Upper lobe of right lung (tissue), 1 donor: ENCODE measurements at regions not wholly inside any gene's neighbourhood (a gene's known extent, or its start where the extent isn't known, plus 50 kb on each side); places are given as distances from the start of the nearest gene placed in this dataset.

ENCODE experiments used
- ATAC-seq: fragments of 200-7000 bp; cut with Tn5 transposase; one replicate; pipeline ENCODE4 v1.9.1; 2020; ENCODE audit warnings: mild to moderate bottlenecking, moderate library complexity
- DNase-seq: peaks from one replicate; pipeline ENCODE4 v3.0.0-alpha.2; 2020
- H3K27ac ChIP-seq: fragments of 200-600 bp; one replicate; pipeline ENCODE4 v1.8.0; 2022
- H3K27me3 ChIP-seq: fragments of 200-600 bp; one replicate; pipeline ENCODE4 v1.8.0; 2022; ENCODE audit warnings: mild to moderate bottlenecking
- H3K36me3 ChIP-seq: fragments of 200-600 bp; one replicate; pipeline ENCODE4 v1.8.0; 2022
- H3K4me1 ChIP-seq: fragments of 200-600 bp; one replicate; pipeline ENCODE4 v1.8.0; 2022
- H3K4me3 ChIP-seq: fragments of 200-600 bp; one replicate; pipeline ENCODE4 v1.8.0; 2022; ENCODE audit warnings: mild to moderate bottlenecking
- H3K9me3 ChIP-seq: fragments of 200-600 bp; one replicate; pipeline ENCODE4 v1.8.0; 2022
- intact Hi-C: fragments of 100-400 bp; cut with DNase I; formaldehyde crosslinking; loops from one replicate; pipeline ENCODE4 v1.11.0; 2022
- TF ChIP-seq, protein P1 (sequence below): fragments of 200-600 bp; IDR thresholded peaks from one replicate; pipeline ENCODE4 v1.8.0; 2022; ENCODE audit warnings: antibody characterized with exemption
- donor health status: DM: no; HTN: yes; CAD: no; lungs with severe emphysema.

- H3K27ac ChIP-seq: no peak overlapping the region
- no peak for ATAC-seq
- intact Hi-C loops: no loop called here
- TF ChIP-seq, protein P1, sequence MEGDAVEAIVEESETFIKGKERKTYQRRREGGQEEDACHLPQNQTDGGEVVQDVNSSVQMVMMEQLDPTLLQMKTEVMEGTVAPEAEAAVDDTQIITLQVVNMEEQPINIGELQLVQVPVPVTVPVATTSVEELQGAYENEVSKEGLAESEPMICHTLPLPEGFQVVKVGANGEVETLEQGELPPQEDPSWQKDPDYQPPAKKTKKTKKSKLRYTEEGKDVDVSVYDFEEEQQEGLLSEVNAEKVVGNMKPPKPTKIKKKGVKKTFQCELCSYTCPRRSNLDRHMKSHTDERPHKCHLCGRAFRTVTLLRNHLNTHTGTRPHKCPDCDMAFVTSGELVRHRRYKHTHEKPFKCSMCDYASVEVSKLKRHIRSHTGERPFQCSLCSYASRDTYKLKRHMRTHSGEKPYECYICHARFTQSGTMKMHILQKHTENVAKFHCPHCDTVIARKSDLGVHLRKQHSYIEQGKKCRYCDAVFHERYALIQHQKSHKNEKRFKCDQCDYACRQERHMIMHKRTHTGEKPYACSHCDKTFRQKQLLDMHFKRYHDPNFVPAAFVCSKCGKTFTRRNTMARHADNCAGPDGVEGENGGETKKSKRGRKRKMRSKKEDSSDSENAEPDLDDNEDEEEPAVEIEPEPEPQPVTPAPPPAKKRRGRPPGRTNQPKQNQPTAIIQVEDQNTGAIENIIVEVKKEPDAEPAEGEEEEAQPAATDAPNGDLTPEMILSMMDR: no peak
- H3K9me3 ChIP-seq: no peaks in the 10 kb centered on the region
- H3K36me3 ChIP-seq: no peaks in the 10 kb centered on the region
- no peak for DNase-seq
- H3K27me3 ChIP-seq: no peaks in the 10 kb centered on the region
- H3K4me1 ChIP-seq: no peaks in the 10 kb centered on the region
- H3K4me3 ChIP-seq: no peak overlapping the region
Measured at GRCh38 chr17:6212766-6213165, 142.6 kb downstream of the WSCD1 start.

GRCh38 chr17:6209829-6210228, 139.7 kb downstream of the WSCD1 start:
- DNase-seq (no peak), ATAC-seq (no peak)
- TF ChIP-seq, protein P1: no peak
- Histone ChIP-seq H3K4me1 (no peaks in the 10 kb centered on the region), H3K27ac (no peak overlapping the region), H3K9me3 (no peaks in the 10 kb centered on the region), H3K36me3 (no peaks in the 10 kb centered on the region), H3K4me3 (no peak overlapping the region), H3K27me3 (no peaks in the 10 kb centered on the region)
- intact Hi-C loops: no loop called here

DNA sequence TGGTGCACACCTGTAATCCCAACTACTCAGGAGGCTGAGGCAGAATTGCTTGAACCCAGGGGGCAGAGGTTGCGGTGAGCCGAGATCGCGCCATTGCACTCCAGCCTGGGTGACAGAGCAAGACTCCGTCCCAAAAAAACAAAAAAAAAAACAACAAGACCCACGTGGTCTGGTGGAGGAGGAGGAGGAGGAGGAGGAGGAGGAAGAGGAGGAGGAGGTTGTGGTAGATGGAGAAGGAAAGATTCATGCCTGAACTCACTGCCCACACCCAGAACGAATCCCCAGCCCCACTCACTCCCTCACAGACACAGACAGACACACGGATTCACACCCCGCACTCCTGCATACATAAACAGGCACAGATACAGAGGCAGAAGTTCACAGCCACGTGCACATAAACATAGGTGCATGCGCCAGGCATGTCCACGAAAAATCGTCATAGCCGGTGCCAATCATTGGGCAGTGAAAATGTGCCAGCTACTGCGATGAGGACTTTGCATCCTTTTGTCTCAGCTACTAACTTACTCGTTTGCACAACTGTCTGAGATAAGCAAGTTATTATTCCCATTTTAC, 138.5 kb downstream of the WSCD1 start:
- DNase-seq (no peak), ATAC-seq (no peak)
- no peaks in the 10 kb centered on the region for H3K36me3 ChIP-seq
- TF ChIP-seq, protein P1: no peak
- no peaks in the 10 kb centered on the region for H3K4me1 ChIP-seq
- intact Hi-C loops: no loop called here
- H3K27ac ChIP-seq: no peak overlapping the region
- no peak overlapping the region for H3K4me3 ChIP-seq
- H3K9me3 ChIP-seq: no peaks in the 10 kb centered on the region
- H3K27me3 ChIP-seq: no peaks in the 10 kb centered on the region

GRCh38 chr17:6205525-6205924, 135.3 kb downstream of the WSCD1 start:
- intact Hi-C loops: no loop called here
- TF ChIP-seq, protein P1: no peak

DNA sequence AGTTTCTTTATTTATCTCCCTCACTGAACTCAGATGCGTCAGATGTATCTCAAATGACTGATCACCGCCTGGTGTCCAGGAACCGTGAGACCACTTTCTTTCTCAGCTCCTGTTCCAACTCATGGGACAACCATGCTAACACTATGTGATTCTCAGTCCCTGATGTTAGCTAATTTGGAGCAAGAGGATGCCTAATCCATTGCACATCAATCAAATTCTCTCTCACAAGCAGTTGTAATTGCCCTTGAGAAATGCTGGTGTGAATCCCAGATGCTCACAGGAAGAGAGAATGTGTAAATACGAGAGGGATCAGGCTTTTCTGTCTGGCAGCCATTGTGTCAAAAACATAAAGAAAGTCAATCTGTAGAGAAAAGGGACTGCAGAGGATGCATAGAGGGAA, 134.9 kb downstream of the WSCD1 start:
- Histone ChIP-seq H3K4me1 (no peaks in the 10 kb centered on the region), H3K27me3 (no peaks in the 10 kb centered on the region), H3K9me3 (no peaks in the 10 kb centered on the region), H3K36me3 (no peaks in the 10 kb centered on the region), H3K4me3 (no peak overlapping the region), H3K27ac (no peak overlapping the region)
- DNase-seq (no peak), ATAC-seq (no peak)
- intact Hi-C loops: no loop called here
- TF ChIP-seq, protein P1: no peak

More at GRCh38 chr17:6205525-6205924, 135.3 kb downstream of the WSCD1 start:
- Histone ChIP-seq H3K36me3 (no peaks in the 10 kb centered on the region), H3K9me3 (no peaks in the 10 kb centered on the region), H3K27me3 (no peaks in the 10 kb centered on the region), H3K4me3 (no peak overlapping the region), H3K4me1 (no peaks in the 10 kb centered on the region), H3K27ac (no peak overlapping the region)
- DNase-seq: no peak
- ATAC-seq: no peak

DNA sequence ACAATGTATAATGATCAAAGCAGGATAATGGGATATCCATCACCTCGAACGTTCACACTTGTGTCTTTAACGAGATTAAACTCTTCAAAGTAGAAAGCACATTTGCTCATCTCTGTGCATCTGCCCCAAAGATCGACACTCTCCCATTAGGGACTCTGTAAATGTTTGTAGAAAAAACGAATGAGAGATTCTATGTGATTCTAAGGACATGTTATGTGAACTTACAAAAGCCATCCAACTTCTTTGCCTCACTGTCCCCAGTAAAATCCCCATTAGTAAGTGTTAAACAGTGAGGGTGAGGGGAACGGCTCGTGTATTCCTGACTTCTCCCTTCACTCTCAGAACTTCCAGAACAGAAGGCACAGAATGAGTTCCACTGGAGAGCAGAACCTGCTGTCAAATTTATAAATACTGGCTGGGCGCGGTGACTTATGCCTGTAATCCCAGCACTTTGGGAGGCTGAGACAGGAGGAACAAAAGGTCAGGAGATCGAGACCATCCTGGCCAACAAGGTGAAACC, 134.1 kb downstream of the WSCD1 start:
- TF ChIP-seq, protein P1: no peak
- Histone ChIP-seq H3K4me3 (no peak overlapping the region), H3K4me1 (no peaks in the 10 kb centered on the region), H3K27me3 (no peaks in the 10 kb centered on the region), H3K36me3 (no peaks in the 10 kb centered on the region), H3K27ac (no peak overlapping the region), H3K9me3 (no peaks in the 10 kb centered on the region)
- ATAC-seq (no peak), DNase-seq (no peak)
- intact Hi-C loops: no loop called here
